Left kidney (tissue), 1 donor: ENCODE measurements at regions not wholly inside any gene's neighbourhood (a gene's known extent, or its start where the extent isn't known, plus 50 kb on each side); places are given as distances from the start of the nearest gene placed in this dataset.
"Not testable (repeated sequence)": the region's sequence is repeated elsewhere in the genome, so short reads cannot be mapped to it uniquely, and the experiment has no call there.

Source experiments
- DNase-seq: peaks from one replicate; pipeline ENCODE4 v3.0.0-alpha.2; 2013

- DNase-seq = no peak
Observed at GRCh38 chr22:44630826-44631225, 71.2 kb upstream of the PRR5 start.

GRCh38 chr22:44628835-44629234, 73.2 kb upstream of the PRR5 start:
- no peak for DNase-seq

DNA sequence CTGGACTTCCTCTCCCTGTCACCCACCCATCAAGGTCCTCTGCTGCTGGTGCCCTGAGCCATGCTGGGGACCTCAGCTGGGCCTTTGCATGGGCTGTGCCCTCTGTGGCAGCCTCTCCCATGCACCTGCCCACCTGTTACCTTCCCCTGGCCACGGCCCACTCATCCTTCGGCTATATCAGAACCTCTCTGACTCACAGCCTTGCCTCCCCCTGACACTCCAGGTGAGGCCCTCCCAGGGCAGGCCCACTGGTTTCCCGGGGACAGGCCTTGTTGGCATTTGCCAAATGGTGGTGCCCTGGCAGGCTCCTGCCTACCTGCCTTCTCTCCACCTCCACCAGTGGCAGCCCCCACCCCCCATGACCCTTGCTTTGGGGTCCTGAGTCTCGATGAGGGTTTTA, 73.7 kb upstream of the PRR5 start:
- no peak for DNase-seq

DNA sequence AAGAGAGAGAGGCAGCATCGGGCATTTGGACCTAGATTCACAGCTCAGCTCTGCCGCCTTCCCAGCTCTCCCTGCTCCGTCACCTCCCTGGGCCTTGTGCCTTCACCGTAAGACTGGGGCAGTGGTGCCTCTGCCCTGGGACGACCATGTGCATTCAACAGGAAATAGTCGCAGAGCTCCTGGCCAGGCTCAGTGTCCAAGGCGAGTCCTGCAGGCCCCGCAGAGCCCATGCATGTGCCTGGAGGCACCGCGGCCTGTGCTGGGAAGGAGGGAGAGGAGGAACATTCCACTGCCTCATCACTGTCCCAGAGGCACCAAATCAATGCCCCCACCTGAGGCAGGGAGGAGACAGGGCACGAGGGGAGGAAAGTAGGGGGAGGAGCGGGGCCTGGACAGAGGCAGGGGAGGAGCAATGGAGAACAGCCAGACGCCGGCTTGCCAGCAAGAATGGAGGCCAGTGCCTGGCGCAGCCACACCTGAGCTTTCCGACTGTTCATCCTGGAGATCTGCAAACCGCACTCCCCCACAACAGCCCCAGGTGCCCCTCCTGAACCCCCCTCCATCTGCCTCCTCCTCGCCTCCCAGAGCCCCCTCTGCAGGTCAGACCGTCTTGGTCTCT, 74.4 kb upstream of the PRR5 start:
- no peak for DNase-seq

DNA sequence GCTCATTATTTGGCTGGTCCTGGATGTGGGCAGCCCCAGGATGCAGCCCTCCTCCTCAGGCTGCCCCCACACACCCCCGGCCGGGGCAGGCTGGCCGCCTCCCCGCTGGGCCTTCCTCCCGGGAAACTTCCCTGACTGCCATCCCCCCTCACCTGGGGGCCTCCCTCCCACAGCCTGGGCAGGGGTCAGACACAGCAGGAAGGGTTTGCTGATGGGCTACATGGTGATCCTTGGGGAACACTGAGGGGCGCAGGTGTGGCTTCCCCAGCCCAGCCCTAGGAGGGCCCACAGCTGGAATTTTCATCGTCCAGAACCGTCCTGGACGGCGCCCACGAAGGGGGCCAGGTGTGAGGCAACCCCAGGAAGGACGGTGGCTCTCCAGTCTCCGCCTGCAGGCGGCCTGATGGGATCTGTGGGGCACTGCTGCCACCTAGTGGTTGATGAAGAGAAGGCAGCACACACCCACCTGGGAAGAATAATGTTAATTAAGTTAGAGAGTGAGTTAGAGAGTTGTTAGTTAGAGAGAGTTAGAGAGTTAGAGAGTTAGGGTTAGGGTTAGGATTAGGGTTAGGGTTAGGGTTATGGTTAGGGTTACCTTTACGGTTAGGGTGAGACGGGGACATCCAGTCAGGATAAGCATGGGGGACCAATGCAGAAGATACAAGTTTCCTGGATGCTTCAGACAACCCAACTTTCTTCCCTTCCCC, 75.9 kb upstream of the PRR5 start:
- peak; percentile 59 for DNase-seq

GRCh38 chr22:44625421-44625760, 76.6 kb upstream of the PRR5 start:
- DNase-seq = no peak

DNA sequence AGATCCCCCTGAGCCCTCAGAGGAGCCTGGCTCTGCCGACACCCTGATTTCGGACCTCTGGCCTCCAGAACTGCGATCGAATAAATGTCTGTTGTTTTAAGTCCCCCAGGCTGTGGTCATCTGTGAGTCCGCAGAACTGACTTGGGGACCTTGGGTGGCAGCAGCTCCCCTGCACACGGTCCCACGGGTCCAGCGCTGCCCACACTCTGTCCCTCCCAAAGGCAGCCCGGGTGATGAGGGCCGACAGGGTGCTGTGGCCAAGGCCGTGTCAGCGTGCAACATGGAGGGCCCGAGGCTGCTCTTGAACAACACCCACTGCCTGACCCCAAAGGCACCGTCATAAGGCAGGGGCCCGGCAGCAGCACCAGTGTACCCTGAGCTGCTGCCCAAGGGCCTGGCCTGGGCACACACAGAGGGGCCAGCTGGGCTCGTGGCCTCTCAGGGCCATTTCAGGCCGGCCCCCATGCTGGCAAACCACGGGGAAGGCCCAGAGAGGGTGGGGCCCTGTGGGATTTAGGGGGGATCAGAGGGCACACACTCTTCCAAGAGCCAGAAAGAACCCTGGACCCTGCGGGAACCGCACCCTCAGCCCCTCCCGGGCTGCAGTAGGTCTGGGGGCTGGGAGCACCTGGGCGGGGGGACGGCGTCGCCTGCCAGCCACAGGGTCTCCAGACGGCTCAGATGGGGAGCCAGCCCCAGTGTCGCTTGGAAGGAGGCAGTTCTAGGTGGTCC, 77.1 kb upstream of the PRR5 start:
- no peak for DNase-seq

DNA sequence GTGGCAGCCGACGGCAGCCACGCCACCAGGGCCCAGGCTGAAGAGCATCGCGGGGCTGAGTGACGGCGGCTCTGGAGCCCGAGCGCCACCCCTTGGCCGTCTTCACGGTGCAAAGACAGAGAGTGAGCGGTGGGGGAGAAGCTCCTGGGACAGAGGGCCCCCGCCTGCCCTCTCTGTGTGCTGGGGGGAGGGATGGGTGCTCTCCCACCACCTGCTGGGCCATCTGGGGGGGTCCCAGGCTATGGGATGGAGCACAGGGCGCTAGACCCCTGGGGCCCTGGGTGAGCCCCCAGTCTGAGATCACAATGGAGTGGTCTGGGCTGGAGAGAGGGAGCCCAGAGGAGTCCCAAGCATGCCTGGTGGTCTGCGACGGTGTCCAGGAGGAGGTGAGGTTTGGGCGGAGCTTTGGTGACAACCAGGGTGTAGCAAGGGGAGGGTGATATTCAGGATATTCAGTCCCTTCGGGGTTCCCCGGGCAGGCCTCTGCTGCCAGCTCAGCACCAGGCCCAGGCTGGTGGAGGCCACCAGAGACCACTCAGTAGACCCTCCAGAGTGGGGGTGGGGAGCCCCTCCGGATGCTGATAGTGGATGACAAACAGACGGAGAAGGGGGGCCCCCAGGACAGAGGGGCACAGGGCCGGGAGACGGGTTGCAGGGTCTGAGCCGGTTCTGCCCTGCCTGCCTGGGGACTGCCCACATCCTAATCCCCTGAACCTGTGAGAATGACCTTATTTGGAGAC, 78.1 kb upstream of the PRR5 start:
- peak; percentile 34 for DNase-seq

- DNase-seq = no peak
Observed at GRCh38 chr22:44622679-44623078, 79.3 kb upstream of the PRR5 start.

DNA sequence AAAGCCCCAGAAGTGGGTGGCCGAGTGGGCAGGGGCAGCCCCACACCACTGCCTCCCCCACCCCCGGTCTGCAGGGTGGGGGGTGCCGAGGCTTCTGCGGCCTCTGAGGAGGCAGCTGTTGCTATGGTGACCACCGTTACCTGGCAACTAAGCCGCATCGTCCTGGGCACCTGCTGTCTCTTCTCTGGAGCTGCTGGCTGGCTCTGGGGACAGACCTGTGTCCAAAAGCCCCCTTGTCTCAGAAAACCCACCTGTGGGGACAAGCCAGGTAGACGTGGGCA, 79.9 kb upstream of the PRR5 start:
- DNase-seq = no peak

DNA sequence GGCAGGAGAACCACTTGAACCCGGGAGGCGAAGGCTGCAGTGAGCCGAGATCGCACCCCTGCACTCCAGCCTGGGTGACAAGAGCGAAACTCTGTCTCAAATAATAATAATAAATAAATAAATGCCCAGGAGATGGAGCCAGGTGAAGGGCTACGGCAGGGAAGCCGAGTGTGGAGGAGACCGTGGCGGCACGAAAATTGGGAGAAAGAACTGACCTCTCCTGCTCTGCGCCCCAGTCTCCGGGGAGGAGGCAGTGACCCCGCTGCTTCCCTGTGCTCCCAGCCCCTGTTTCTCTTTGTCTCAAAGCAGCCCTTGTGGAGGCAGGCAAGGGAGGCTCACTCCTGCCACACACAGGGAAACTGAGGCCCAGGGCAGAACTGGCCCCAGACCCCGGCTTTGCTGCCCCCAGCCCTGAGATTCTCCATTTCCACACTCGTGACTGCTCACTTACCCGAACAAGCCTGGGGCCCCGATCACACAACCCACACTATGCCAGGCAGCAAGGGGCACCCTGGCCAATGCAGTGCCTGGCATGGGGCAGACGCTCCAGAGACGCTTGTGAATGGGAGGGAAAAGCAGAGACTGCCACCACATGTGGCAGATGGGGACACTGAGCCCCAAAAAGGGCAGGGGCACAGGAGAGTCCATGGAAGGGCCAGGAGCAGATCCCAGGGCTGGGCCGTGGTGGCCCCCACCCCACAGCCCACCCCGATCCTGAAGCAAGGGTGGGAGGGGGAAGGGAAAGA, 80.4 kb upstream of the PRR5 start:
- DNase-seq = no peak

DNA sequence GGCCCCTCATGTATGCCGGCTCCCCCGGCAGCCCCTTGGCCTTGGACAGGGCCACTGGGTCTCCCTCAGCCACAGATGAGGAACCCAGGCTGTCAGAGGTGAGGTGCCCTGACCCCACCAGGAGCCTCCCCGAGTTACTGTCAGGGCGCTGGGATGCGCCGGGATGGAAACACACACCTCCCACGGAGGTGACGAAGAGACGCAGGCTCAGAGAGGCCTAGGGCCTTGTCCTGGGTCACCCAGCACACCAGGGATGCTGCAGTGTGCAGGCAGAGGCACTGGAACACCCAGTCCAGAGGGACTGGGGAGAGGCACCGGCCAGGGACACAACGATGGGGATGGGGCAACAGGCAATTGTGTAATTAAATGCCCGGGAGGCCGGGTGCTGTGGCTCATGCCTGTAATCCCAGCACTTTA, 81.2 kb upstream of the PRR5 start:
- DNase-seq = no peak

- peak; percentile 80 for DNase-seq
Observed at GRCh38 chr22:44620129-44620840, 81.7 kb upstream of the PRR5 start.

GRCh38 chr22:44619560-44620128, 82.4 kb upstream of the PRR5 start:
- DNase-seq = not testable (repeated sequence)

DNA sequence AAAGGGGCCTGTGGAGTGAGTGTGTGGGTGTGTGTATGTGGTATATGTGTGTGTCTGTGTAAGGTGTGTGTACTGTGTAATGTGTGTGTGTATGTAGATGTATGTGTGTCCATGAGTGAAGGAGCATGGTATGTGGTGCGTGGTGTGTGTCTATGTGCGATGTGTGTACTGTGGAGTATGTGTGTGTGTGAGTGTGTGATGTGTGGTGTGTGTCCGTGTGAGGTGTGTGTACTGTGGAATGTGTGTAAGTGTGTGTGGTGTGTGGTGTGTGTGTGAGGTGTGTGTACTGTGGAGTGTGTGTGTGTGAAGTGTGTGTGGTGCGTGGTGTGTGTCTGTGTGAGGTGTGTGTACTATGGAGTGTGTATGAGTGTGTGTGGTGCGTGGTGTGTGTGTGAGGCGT, 83.1 kb upstream of the PRR5 start:
- not testable (repeated sequence) for DNase-seq

- DNase-seq = no peak
Observed at GRCh38 chr22:44618400-44618799, 83.6 kb upstream of the PRR5 start.

DNA sequence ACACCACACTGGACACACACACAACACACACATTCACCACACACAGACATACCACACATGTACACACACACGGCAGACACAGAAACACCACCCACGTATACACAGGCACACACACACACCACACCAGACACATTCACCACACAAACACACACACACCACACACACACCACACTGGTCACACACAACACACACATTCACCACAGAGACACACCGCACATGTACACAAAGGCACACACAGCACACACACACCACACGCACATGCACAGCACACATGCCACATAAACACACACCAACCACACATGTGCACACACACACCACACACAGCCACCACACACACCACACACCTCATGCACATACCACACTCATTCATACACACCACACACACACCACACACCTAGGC, 84.2 kb upstream of the PRR5 start:
- DNase-seq = no peak

GRCh38 chr22:44616882-44617655, 84.9 kb upstream of the PRR5 start:
- DNase-seq = no peak

DNA sequence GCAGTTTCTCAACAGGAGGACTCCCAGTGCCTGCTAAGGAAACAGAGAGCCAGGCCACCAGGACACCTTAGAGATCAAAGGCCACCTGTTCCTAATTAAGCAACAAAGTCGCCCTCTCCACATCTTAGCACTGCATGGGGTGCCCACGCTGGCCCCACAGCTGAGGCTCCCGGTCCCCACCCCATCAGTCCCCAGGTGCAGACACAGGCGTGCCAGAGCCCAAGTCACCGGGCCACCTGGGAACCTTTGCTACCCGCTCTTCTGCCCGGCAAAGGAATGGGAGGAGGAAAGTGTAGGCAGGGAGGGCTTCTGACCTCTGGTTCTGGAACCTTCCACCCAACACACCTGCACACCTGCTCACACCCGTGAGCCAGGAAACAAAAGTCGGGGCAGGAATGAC, 85.5 kb upstream of the PRR5 start:
- no peak for DNase-seq

DNA sequence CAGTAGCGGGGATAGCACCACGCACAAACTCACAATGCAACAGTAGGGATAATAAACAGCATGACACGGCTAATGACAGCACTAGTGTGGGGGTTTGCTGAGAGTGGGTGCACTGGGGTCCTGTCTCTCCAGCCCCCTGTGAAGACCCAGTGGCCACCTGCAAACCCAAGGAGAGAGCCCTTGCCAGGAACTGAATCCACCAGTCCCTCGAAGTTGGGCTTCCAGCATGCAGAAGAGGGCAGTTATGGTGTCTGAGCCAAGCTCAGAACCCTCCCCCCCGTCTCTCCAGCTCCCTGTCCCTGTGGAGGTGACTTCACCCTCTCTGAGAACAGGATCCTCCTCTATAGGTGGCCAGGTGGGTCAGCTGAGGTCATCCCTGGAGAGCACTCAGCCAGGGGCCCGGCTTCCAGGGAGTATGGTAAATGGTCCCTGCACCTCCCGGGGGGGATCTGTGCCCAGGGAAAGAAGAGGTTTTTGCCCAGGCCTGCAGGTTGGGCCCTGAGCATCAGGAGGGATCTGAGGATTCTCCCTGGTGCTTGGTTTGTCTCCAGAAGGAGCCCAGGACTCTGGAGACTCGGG, 86.3 kb upstream of the PRR5 start:
- no peak for DNase-seq
